Osteoblast (primary cell): ENCODE measurements at regions not wholly inside any gene's neighbourhood (a gene's known extent, or its start where the extent isn't known, plus 50 kb on each side); places are given as distances from the start of the nearest gene placed in this dataset.

ENCODE experiments used
- DNase-seq: peaks from one replicate; pipeline ENCODE4 v3.0.0; 2011; ENCODE audit warnings: low spot score, mixed read lengths; ENCODE audit not compliant: insufficient read length; ENCODE audit errors: missing footprints
- H2AFZ ChIP-seq: 2 replicates; pipeline ENCODE4 v1.6.0; 2011; ENCODE audit warnings: mild to moderate bottlenecking, low read length
- H3K27ac ChIP-seq: 2 replicates; pipeline ENCODE4 v1.5.1; 2011; ENCODE audit warnings: mild to moderate bottlenecking, low read depth, low read length, moderate library complexity
- H3K27me3 ChIP-seq: 2 replicates; pipeline ENCODE4 v1.6.0; 2012; ENCODE audit warnings: mild to moderate bottlenecking, control low read depth, inconsistent platforms, low read length, moderate library complexity; ENCODE audit not compliant: insufficient read depth
- H3K36me3 ChIP-seq: 2 replicates; pipeline ENCODE4 v1.5.1; 2011; ENCODE audit warnings: mild to moderate bottlenecking, low read length, control low read depth, moderate library complexity; ENCODE audit not compliant: insufficient read depth
- H3K4me1 ChIP-seq: 2 replicates; pipeline ENCODE4 v1.5.1; 2011; ENCODE audit warnings: mild to moderate bottlenecking, low read length, control low read depth, moderate library complexity; ENCODE audit not compliant: insufficient read depth
- H3K4me2 ChIP-seq: 2 replicates; pipeline ENCODE4 v1.6.0; 2011; ENCODE audit warnings: mild to moderate bottlenecking, low read length; ENCODE audit not compliant: insufficient read depth
- H3K4me3 ChIP-seq: fragments of 200-600 bp; sonication (generic); 3 replicates; pipeline ENCODE4 v1.5.1; 2012; ENCODE audit warnings: mild to moderate bottlenecking, low read length, inconsistent platforms; ENCODE audit not compliant: insufficient read depth
- H3K79me2 ChIP-seq: 2 replicates; pipeline ENCODE4 v1.6.0; 2012; ENCODE audit warnings: mild to moderate bottlenecking, low read length, control low read depth, inconsistent platforms; ENCODE audit not compliant: insufficient read depth
- H3K9me3 ChIP-seq: 2 replicates; pipeline ENCODE4 v1.5.1; 2011; ENCODE audit warnings: low read depth, low read length, control low read depth
- H4K20me1 ChIP-seq: 2 replicates; pipeline ENCODE4 v1.6.0; 2012; ENCODE audit warnings: mild to moderate bottlenecking, low read length, control low read depth; ENCODE audit not compliant: insufficient read depth
- CTCF ChIP-seq: IDR thresholded peaks from 2 replicates; pipeline ENCODE4 v1.5.1; 2011; ENCODE audit warnings: mild to moderate bottlenecking, low read depth, low read length, moderate library complexity; ENCODE audit errors: extremely low read depth

DNA sequence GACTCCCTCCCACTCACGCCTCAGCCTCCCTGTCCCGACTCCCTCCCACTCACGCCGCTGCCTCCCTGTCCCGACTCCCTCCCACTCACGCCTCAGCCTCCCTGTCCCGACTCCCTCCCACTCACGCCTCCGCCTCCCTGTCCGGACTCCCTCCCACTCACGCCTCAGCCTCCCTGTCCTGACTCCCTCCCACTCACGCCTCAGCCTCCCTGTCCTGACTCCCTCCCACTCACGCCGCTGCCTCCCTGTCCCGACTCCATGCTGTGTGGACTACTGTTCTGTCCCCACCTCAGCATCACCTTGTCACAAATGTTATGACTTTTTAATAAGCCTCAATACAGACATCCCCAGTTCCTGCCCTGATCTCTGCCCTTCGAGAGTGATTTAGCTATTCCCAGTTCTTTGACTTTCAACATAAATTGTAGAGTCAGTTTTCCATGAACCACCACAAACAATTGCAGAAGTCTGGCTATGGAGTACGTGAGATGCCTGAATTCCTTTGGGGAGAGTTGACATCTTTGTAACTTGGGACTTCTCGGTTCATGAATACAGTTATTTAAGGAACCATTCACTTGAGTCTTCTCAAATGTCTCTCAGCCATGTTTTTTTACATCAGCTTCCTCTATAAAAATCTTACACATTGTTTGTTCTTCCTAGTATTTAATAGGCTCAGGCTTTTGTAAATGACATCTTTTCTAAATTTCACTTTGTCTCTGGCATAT lies 71.9 kb downstream of the FOXL3 start:
- Histone ChIP-seq H3K4me1 (peaks cover 4% of the 10 kb centered on the region), H3K27ac (no peak overlapping the region), H2AFZ (no peak overlapping the region), H3K27me3 (peaks cover 29% of the 10 kb centered on the region), H3K4me2 (peak overlapping the region; percentile 79), H3K9me3 (peaks cover 7% of the 10 kb centered on the region), H3K4me3 (peak overlapping the region; percentile 57), H3K36me3 (no peaks in the 10 kb centered on the region), H4K20me1 (no peaks in the 10 kb centered on the region), H3K79me2 (no peaks in the 10 kb centered on the region)
- DNase-seq, result no peak
- TF ChIP-seq CTCF, result no peak

GRCh38 chr7:362402-363096 lies 72.6 kb downstream of the FOXL3 start:
- Histone ChIP-seq H3K4me1 (peaks cover 4% of the 10 kb centered on the region), H3K27me3 (peaks cover 29% of the 10 kb centered on the region), H3K27ac (no peak overlapping the region), H4K20me1 (no peaks in the 10 kb centered on the region), H3K4me3 (peak overlapping the region; percentile 57), H2AFZ (peak overlapping the region; percentile 69), H3K36me3 (no peaks in the 10 kb centered on the region), H3K4me2 (peak overlapping the region; percentile 79), H3K9me3 (peaks cover 7% of the 10 kb centered on the region), H3K79me2 (no peaks in the 10 kb centered on the region)
- DNase-seq, result no peak
- no peak for TF ChIP-seq CTCF

- no peaks in the 10 kb centered on the region for H3K79me2 ChIP-seq
- peaks cover 29% of the 10 kb centered on the region for H3K27me3 ChIP-seq
- DNase-seq, result no peak
- peaks cover 2% of the 10 kb centered on the region for H3K9me3 ChIP-seq
- H3K4me1 ChIP-seq, result peaks cover 4% of the 10 kb centered on the region
- no peak overlapping the region for H3K27ac ChIP-seq
- TF ChIP-seq CTCF, result no peak
- H2AFZ ChIP-seq, result no peak overlapping the region
- no peaks in the 10 kb centered on the region for H3K36me3 ChIP-seq
- no peak overlapping the region for H3K4me3 ChIP-seq
- no peaks in the 10 kb centered on the region for H4K20me1 ChIP-seq
- H3K4me2 ChIP-seq, result no peak overlapping the region
Observed at GRCh38 chr7:363626-364025, 73.7 kb downstream of the FOXL3 start.

GRCh38 chr7:364536-364935 lies 74.6 kb downstream of the FOXL3 start:
- H3K4me2 ChIP-seq, result no peak overlapping the region
- H3K27ac ChIP-seq, result no peak overlapping the region
- TF ChIP-seq CTCF, result no peak
- no peak for DNase-seq
- H3K79me2 ChIP-seq, result no peaks in the 10 kb centered on the region
- no peaks in the 10 kb centered on the region for H3K9me3 ChIP-seq
- H3K27me3 ChIP-seq, result peaks cover 25% of the 10 kb centered on the region
- H2AFZ ChIP-seq, result no peak overlapping the region
- H3K4me1 ChIP-seq, result peaks cover 4% of the 10 kb centered on the region
- no peaks in the 10 kb centered on the region for H3K36me3 ChIP-seq
- H4K20me1 ChIP-seq, result no peaks in the 10 kb centered on the region
- H3K4me3 ChIP-seq, result no peak overlapping the region
